H1 (cell line): ENCODE measurements at regions not wholly inside any gene's neighbourhood (a gene's known extent, or its start where the extent isn't known, plus 50 kb on each side); places are given as distances from the start of the nearest gene placed in this dataset.

Experiments
- ATF2 ChIP-seq: IDR thresholded peaks from 2 replicates; pipeline ENCODE4 v1.6.1; 2012; ENCODE audit warnings: low read length, inconsistent platforms
- CHD7 ChIP-seq: fragments of 300-600 bp; sonication (generic); IDR thresholded peaks from 2 replicates; pipeline ENCODE4 v1.7.1; 2012; ENCODE audit warnings: low read length, moderate library complexity, mild to moderate bottlenecking, inconsistent platforms; ENCODE audit not compliant: insufficient replicate concordance
- NRF1 ChIP-seq: IDR thresholded peaks from 2 replicates; pipeline ENCODE4 v1.6.1; 2011; ENCODE audit warnings: mild to moderate bottlenecking, low read depth, low read length, improper control_type of control experiment
- PHF8 ChIP-seq: fragments of 200-600 bp; sonication (generic); conservative IDR thresholded peaks from 2 replicates; pipeline ENCODE4 v1.7.1; 2012; ENCODE audit warnings: low read depth, mild to moderate bottlenecking, inconsistent platforms, low read length, moderate library complexity
- RAD21 ChIP-seq, 2 experiments: IDR thresholded peaks in 1 of 2; conservative IDR thresholded peaks in 1 of 2; 2 replicates each; pipeline ENCODE4 v1.6.1; 2011; ENCODE audit warnings: low read depth in 2 of 2, low read length in 2 of 2, improper control_type of control experiment in 1 of 2, inconsistent platforms in 1 of 2, mild to moderate bottlenecking in 1 of 2, moderate library complexity in 1 of 2
- RFX5 ChIP-seq: IDR thresholded peaks from 2 replicates; pipeline ENCODE4 v1.6.1; 2011; ENCODE audit warnings: low read depth, low read length, improper control_type of control experiment, borderline replicate concordance
- TBP ChIP-seq: IDR thresholded peaks from 2 replicates; pipeline ENCODE4 v1.6.1; 2011; ENCODE audit warnings: low read depth, low read length, improper control_type of control experiment

GRCh38 chr18:78670778-78671391 lies 308.7 kb upstream of the SALL3 start (continued):
- TF ChIP-seq ATF2, result no peak
- TF ChIP-seq RAD21 (IDR thresholded peaks at IDR 0.05 in 1 of 2, conservative IDR thresholded peaks at IDR 0.05 in 1 of 2; ENCODE audit: low read depth in 2 of 2, low read length in 2 of 2), result no peak
- TF ChIP-seq RFX5, result no peak
- no peak for TF ChIP-seq CHD7
- TF ChIP-seq PHF8, result no peak
- TF ChIP-seq NRF1, result no peak
- no peak for TF ChIP-seq TBP
- TF ChIP-seq, all 59 proteins: peak for 0
